HG03565 (cell line): ENCODE measurements at regions not wholly inside any gene's neighbourhood (a gene's known extent, or its start where the extent isn't known, plus 50 kb on each side); places are given as distances from the start of the nearest gene placed in this dataset.

Experiments used
- ATAC-seq: cut with Tn5 transposase; IDR thresholded peaks from one replicate; pipeline ENCODE4 v1.9.1; 2021; ENCODE audit warnings: mild to moderate bottlenecking, moderate library complexity; ENCODE audit not compliant: unreplicated experiment

DNA sequence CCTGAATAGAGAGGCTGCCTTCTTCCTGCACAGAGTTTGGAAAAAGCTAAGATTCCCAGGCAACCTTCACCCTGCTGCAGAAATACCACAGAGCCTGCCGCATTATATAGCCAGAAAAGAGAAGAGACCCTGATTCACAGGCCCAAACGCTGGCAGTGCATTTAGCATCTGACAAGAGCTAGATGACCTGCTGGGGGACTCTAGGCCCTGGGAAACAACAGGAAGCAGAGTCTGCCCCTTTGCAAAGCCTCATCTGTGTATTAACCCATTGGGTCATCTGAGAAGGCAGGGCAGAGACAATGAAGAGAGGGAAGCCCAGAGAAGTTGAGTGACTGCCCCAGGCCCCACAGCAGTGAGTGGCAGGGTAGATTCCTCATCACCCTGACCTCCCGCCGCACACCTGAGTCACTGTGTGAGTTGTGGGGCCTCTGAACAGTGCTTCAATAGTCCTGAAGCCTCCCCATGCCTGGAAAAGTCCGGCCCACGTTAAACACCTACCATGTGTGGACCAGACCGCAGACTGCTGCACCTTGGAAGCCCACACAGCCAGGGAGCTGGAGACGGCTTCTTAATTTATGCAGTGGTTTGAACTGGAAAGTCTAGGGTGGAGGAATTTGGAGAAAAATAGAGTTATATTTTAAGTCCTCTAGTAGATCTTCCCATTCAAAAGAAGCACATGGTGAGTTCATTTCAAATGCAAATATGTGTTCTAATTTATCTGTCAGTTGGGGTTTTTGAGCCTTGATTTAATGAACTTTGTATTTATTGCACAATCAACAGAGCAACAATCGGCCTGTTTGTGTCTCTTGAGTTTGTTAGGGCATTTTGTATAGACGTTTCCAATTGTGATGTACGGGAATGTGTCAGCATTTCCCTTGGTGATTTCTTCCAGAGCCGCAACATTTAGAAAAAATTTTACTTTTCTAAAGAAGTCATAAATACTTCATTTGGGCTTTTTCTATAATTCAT lies 80.4 kb upstream of the GPR26 start:
- no peak for ATAC-seq

DNA sequence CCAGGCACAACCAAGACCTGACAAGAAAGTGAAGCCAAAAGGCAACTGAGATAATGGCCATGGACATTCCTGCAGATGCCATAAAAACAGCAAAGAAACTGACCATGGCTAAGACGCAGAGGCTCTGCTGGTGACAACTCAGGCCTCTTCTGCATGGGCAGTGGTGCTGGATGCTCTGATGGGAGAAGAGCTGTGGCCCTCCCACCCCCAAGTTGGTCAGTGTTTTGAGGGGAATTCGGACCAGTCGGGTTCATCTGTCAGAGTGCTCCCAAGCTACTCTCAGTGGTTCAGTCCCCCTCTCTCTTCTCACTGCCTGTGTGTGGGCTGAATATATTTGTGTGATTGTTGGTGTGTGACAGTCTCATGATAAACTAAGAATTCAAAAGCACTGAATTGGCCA lies 79.0 kb upstream of the GPR26 start:
- no peak for ATAC-seq

DNA sequence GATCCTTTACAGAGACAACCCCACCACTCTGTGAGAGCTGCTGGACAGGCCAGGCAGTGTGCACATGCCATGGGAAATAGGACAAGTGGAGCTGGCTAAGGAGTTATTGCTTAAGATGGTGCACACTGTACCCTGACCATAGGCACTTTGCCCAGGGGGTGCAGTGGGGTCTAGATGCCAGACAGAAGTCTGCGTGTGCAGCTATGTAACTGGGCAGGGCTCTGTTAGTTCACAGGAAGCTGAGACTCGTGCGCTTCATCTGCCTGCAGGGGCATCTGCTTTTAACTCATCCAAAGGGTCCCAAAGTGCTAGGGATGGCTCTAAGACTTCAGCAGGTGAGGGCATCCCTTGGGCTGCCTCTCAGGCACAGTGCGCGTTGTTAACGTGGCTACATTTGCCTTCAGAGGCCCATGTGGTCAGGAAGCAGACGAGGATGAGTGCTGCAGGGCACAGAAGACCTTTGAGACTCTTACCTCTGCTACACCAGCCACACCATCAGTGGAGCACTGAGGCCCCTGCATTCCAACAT lies 77.7 kb upstream of the GPR26 start:
- no peak for ATAC-seq

DNA sequence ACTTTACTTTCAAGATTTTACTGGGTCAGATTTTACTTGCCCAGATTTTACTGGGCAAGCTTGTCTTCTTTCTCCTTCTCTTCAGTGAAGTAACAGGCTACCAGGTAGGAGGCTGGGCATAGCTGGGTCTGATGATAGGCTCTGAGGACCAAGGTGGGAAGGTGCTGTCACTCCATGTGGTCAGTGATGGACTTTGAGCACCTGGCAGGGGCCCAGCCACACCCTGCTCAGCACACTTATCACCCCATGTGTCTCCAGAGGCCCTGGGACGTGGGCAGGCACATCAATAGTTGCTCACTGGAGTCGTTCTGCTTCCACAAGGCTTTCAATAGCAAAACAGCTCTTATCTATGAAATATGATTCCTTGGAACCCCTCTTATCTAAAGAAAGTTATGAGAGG lies 70.5 kb upstream of the GPR26 start:
- ATAC-seq: no peak

DNA sequence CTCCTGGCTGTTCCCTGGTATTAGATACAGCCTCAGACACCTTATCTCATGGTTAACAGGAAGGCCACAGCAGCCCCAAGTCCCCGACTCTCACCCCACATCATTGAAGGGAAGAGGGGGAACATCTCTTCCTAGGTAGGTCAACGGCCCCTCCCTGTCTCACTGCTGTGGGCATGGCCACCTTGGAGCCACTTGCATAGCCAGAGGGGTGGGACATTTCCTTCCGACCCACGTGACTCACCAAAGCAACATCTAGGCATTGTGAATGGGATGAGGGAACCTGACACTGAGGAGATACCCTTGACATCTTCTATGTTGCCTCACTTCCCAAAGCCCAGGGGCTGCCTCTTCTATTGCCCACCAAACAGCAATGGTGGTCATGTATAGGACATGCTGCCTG lies 68.5 kb upstream of the GPR26 start:
- ATAC-seq: no peak

DNA sequence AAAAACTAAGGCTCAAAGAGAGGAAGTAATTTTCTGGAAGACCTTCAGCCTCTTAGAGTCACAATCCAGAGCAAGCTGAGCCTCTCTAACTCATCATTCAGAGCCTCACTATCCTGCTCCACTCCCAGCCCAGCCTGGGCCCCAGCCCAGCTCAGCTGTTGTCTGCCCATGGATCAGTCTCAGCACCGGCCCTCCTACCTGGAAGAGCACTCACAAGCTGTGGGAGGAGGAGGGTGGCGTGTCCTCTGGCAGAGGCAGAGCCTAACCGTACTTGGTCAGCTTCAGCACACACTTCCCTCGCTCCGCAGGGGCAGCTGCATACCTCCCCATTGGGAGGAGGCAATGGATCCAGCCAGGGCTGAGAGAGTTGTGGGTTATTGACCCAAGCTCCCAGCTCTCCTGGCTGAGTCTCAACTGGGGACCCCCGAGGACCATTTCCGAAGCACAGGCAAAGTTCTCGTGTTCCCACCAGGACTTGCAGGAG lies 66.7 kb upstream of the GPR26 start:
- ATAC-seq: no peak

DNA sequence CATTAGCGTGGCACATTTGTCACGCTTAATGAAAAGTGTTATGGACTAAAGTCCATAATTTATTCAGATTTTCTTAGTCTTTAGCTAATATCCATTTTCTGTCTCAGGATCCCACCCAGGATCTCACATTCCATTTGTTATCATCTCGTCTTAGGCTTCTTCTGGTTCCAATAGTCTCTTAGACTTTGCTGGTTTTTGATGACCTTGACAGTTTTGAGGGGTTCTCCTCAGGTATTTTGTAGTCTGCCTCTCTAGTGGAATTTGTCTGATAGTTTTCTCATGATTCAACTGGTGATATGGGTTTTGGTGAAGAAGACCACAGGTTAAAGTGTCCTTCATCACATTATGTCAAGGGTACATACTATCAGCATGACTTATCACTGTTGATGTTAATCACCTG lies 66.0 kb upstream of the GPR26 start:
- ATAC-seq: no peak

DNA sequence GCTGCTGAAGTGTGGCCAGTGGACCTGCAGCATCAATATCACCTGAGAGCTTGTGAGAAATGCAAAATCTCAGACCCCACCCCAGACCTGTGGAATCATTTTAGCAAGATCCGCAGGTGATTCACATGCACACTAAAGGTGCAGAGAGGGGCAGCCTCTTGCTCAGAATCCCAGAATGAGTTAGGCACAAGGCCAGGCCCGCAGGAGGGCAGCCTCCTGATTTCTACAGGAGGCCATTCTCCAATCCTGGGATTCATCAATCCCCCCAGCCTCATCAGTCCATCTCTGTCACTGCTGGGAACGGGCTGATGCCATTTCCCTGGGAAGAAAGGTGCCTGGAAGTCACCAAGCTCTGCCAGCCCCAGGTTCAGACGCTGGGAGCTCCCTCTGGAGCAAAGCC lies 63.0 kb upstream of the GPR26 start:
- ATAC-seq: no peak

DNA sequence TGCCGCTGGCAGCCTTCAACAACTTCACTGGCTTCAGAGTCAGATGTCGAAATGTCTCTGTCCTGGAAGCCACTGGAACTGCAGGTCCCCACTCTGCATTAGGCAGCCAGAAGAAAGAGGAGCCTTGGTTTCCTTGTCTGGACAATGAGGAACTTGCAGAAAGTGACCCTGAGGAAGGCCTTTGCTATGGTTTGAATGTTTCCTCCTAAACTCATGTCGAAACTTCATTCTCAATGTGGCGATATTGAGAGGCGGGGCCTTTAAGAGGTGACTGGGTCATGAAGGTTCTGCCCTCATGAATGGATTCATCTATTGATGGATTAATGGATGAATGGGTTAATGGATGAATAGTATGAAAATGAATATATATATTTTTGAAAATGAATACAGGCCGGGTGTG lies 61.6 kb upstream of the GPR26 start:
- ATAC-seq: no peak

DNA sequence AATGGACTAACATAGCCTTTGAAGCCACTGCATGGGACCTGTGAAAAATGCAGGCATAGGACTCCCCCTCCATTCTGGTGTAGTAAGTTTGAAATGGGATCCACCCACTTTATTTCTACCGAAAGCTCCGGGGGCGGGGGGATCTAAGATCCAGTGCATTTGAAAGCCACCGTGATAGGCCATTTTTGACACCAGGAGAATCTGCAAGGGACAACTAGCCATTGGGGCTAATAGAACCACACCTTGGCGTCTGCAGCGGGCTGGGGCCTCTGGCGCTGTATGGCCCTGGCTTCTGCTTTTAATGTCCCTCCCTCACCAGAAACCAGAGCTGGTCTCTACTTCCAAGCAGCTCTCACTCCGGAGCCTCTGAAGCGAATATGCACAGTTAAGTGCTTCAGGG lies 60.1 kb upstream of the GPR26 start:
- no peak for ATAC-seq

DNA sequence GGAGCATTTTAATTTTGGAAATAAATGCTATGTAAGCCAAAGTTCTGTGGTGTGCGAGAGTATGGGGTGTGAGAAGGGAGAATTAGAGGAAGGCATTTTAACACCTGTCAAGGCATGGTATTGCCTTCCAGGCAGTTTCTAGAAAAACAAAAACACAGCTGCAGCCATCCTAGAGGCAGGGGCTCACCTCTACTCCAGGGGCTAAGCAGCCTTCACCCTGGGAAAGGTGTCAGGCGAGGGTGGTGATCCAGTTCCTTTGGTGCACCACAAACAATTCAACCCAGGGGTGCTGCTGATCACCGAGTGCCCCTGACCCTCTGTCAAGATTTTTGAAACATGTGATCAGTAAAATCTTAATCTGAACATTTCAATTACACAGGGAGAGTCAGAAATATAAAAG lies 59.2 kb upstream of the GPR26 start:
- ATAC-seq: no peak

DNA sequence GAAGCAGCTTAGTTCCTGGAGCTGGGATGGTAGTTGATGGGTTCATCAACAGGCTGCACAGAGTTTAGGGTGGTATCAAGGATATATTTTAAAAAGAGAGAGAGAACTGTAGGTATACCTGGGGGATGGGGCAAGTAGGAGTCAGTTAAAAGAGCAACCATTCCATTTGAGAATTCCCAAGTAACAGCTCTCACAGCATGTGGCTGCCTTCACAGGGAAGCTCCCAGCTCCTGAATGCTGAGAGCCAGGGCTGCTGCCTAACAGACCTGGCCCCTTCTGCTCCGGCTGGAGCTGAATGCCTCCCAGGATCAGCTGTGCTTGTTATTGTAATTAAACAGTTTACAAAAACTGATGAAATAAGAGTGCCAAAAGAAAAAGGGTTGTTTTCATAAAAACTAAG lies 58.8 kb upstream of the GPR26 start:
- no peak for ATAC-seq

DNA sequence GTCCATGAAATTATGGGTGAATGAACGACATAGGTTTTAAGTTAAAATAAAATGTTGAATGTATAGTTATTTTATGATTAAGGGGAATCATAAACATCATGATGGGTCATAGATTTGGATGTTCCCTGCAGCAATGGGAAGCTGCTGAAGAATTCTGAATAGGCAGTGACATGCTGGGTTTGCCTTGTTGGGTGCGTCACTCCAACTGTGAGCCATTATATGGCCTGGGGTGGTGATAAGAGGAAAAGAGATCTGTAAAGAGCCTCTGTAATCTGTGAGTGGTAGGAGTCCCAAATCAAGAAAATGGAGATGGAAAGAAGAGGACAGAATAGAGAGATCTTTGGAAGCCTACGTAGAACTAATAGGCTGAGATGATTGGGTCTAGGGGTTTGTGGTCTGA lies 58.1 kb upstream of the GPR26 start:
- no peak for ATAC-seq

DNA sequence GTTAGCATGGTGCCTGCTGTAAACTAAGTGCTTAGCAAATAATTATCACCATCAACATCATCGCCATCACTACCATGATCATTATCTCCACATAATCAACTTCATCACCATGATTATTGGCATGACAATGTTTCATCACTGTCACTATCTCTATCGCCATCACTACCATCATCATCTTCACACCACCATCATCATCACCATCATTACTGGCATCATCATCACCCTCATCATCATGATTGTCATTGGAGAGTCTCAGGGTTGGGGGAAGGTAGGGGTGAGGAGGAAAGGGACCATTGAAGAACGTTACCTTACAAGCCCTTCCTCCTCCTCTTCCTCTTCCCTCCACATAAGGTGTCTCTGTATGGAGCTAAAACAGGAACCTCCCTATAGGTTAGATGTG lies 54.9 kb upstream of the GPR26 start:
- no peak for ATAC-seq

DNA sequence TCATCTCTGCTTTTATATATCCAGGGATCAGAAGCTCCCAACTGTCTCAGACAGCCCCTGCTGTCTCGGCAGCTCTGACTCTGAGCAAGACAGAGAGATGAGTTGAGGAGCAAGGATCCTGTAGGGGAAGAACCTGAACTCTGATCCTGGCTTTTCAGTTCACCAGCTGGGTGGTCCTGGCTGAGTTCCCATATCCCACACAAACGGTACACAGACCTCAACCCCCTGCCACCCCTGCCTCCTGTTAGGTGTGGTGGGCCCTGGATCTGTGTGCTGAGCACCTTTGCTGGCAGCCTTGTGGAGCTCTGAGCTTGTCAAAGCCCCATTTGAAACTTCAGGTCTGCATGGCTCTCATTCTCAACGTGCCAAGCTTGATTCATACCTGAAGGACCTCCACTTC lies 54.3 kb upstream of the GPR26 start:
- no peak for ATAC-seq

DNA sequence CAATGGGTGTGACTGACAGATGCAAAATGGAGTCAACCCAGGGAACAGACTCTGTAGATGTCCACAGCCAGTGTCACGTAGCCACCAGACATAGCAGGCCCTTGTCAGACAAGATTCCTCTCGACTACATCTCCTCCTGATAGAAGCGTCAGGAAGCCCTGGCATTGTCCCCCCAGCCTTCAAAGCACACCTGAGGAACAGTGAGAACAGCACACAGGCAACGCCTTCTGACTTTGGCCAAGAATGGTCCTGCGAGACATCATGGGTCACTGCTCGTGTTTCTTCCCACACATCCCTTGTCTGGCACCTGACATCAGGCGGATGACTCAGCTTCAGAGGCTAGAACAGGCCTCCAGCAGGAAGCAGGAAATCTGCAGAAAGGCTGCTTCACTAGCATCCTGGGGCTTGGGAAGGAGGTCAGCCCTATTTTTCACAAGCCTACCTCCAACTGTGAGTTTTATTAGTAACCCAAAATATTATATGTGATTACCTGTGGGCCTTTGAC lies 52.8 kb upstream of the GPR26 start:
- ATAC-seq: no peak

DNA sequence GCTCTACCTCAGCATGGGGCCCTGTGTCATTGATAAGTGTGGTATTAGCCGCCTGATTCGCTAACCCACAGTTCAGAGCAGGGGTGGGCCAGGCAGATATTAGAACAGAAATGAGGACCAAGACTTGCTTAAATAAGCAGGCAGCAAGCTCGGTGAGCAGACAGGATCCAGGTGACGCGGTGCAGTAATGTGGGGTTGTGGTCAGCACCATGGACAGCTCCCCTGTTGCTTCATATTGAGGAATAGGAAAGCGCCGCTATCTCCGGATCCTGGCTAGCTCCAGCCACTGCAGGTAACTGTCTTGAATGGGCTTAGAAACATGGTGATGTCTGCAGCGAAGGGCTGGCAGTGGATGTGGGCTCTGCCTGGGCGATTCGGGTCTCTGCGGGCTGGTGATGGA lies 51.3 kb upstream of the GPR26 start:
- ATAC-seq: no peak
